ENCODE measurements at regions not wholly inside any gene's neighbourhood (a gene's known extent, or its start where the extent isn't known, plus 50 kb on each side); places are given as distances from the start of the nearest gene placed in this dataset.

DNA sequence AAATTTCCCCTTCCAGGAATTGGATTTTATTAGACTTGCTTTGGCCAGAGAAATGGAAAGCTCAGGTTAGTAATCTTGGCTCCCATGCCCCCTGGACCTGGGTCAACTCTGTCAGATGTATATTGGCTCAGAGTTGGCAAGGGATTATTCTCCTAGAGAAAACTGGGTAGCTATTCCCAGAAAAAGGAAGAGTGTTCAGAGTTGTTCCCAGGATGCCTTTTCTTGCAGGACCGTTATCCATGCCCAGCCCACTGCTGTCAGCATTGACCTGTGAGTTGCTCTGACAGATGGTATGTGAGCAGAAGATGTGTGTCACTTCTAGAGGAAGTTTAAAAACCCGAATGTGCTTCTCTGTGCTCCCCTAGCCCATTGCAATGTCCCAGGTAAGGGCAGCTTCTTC is 509.9 kb upstream of the ZFP42 start:
- TF ChIP-seq CTCF (IDR thresholded peaks at IDR 0.05) (no peak), EP300 (IDR thresholded peaks at IDR 0.05) (no peak)

Data from gastroesophageal sphincter (tissue), 3 donors.